ENCODE measurements at regions not wholly inside any gene's neighbourhood (a gene's known extent, or its start where the extent isn't known, plus 50 kb on each side); places are given as distances from the start of the nearest gene placed in this dataset.
"Not testable (repeated sequence)": the region's sequence is repeated elsewhere in the genome, so short reads cannot be mapped to it uniquely, and the experiment has no call there.

DNA sequence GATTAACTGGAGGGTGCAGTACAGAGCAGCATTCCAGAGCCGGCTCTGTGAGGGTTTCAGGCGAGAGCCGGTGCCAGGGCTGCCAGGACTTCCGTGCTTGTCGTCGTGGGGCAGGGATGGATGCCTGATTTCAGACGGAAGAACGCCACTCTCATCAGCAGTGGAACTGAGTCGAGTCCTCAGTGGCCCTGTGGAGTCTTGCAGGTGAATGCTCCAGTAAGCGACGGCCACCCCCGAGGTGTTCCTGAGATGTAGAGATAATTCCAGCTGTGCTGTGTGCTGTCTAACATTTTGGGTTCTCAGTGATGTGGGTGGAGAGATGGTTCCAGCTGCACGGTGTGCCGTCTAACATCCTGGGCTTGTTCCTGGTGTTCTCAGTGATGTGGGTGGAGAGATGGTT, 103.1 kb upstream of the ALKAL2 start:
- in situ Hi-C loops (cut with MboI; ENCODE audit: low sequenced_read_pairs): no loop called here
- H3K4me3 ChIP-seq: no peak overlapping the region
- DNase-seq (ENCODE audit: low spot score in 2 of 2): no peak
- no peaks in the 10 kb centered on the region for H3K36me3 ChIP-seq (replicated peaks)
- no peaks in the 10 kb centered on the region for H3K4me1 ChIP-seq
- no peaks in the 10 kb centered on the region for H3K9me3 ChIP-seq
- H3K27me3 ChIP-seq (ENCODE audit: low read depth): no peaks in the 10 kb centered on the region

DNA sequence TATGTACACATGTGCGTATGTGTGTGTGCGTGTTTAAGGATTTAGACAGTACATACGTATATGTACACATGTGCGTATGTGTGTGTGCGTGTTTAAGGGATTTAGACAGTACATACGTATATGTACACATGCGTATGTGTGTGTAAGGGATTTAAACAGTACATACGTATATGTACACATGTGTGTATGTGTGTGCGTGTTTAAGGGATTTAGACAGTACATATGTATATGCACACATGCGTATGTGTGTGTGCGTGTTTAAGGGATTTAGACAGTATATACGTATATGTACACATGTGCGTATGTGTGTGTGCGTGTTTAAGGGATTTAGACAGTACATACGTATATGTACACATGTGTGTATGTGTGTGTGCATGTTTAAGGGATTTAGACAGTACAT, 102.1 kb upstream of the ALKAL2 start:
- DNase-seq (ENCODE audit: low spot score in 2 of 2); H3K4me3 ChIP-seq; H3K9me3 ChIP-seq; H3K4me1 ChIP-seq; in situ Hi-C loops (cut with MboI; ENCODE audit: low sequenced_read_pairs); H3K36me3 ChIP-seq (replicated peaks); H3K27me3 ChIP-seq (ENCODE audit: low read depth): not testable (repeated sequence)

DNA sequence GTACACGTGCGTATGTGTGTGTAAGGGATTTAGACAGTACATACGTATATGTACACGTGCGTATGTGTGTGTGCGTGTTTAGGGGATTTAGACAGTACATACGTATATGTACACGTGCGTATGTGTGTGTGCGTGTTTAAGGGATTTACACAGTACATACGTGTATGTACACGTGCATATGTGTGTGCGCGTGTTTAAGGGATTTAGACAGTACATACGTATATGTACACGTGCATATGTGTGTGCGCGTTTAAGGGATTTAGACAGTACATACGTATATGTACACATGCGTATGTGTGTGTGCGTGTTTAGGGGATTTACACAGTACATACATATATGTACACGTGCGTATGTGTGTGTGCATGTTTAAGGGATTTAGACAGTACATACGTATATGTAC, 100.9 kb upstream of the ALKAL2 start:
- H3K9me3 ChIP-seq; H3K4me3 ChIP-seq; H3K27me3 ChIP-seq (ENCODE audit: low read depth); in situ Hi-C loops (cut with MboI; ENCODE audit: low sequenced_read_pairs); H3K36me3 ChIP-seq (replicated peaks); DNase-seq (ENCODE audit: low spot score in 2 of 2); H3K4me1 ChIP-seq: not testable (repeated sequence)

DNA sequence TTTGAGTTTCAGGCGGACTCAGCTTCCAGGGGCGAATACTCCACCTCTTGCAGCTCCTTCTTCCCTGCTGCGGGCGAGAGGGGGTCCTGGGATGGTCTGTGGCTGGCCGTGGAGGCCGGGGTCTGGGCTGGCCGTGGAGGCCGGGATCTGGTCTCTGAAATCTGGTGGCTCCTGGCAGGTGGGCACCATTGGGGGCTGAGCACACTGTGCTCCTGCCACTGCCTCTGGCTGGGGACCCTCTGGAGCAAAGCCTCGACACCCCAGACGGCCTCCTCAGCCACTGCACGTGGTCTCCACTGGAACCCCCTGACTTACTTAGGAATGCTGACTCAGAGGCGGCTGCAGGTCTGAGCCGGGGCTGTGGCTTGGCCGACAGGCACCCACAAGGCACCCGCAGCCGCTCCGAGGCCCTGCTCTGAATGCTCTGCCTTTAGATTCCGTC, 100.1 kb upstream of the ALKAL2 start:
- Histone ChIP-seq H3K27me3 (ENCODE audit: low read depth) (no peaks in the 10 kb centered on the region), H3K4me1 (no peaks in the 10 kb centered on the region), H3K36me3 (replicated peaks) (no peaks in the 10 kb centered on the region), H3K9me3 (no peaks in the 10 kb centered on the region), H3K4me3 (no peak overlapping the region)
- DNase-seq (ENCODE audit: low spot score in 2 of 2): no peak
- in situ Hi-C loops (cut with MboI; ENCODE audit: low sequenced_read_pairs): no loop called here

DNA sequence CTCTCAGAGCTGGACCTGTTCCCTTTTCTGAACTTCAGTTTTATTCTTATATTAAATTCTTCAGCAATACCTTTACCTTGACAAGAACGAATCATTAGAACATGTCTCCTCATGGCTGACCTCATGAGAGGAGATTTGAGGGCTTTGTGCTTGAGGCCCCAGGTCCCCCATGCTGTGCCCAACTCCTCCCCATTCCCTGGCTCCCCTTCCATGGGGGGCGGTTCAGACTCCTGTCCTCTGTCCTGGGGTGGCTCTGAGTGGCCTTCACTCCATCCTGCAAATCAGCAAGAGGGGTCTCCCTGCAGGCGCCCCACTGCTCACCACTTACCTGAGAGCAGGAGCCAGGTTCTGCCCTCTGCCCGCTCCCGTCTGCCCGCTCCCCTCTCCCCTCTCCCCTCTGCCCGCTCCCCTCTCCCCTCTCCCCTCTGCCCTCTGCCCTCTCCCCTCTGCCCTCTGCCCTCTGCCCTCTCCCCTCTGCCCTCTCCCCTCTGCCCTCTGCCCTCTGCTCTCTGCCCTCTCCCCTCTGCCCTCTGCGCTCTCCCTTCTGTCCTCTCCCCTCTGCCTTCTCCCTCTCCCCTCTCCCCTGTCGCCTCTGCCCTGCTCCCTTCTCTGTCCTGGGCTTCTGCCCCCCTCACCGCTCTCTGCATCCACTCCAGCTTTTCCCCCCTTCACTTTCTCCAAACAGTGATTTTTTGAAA, 98.7 kb upstream of the ALKAL2 start:
- in situ Hi-C loops (cut with MboI; ENCODE audit: low sequenced_read_pairs): no loop called here
- H3K4me3 ChIP-seq: no peak overlapping the region
- H3K4me1 ChIP-seq: no peaks in the 10 kb centered on the region
- no peaks in the 10 kb centered on the region for H3K36me3 ChIP-seq (replicated peaks)
- no peak for DNase-seq (ENCODE audit: low spot score in 2 of 2)
- no peaks in the 10 kb centered on the region for H3K27me3 ChIP-seq (ENCODE audit: low read depth)
- H3K9me3 ChIP-seq: no peaks in the 10 kb centered on the region

DNA sequence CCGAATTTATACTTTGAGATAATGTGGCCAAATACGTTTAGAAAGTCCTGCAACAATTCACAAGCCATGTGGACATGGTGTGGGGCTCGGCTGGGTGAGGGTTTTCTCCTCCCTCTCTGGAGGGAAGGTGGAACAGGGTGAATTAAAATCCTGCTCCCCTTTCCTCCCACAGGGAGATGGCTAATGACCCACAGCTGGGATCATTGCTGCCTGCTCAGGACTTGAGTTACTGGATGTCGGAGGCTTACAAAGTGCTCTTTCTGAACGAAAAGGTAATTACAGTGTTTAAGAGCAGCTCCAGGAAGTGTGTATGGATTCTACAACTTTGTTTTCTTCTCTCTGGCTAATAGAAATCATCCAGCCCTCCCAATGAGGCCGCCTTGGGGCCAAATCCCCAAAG, 97.9 kb upstream of the ALKAL2 start:
- DNase-seq (ENCODE audit: low spot score in 2 of 2): no peak
- in situ Hi-C loops (cut with MboI; ENCODE audit: low sequenced_read_pairs): no loop called here
- no peaks in the 10 kb centered on the region for H3K27me3 ChIP-seq (ENCODE audit: low read depth)
- no peaks in the 10 kb centered on the region for H3K36me3 ChIP-seq (replicated peaks)
- H3K4me3 ChIP-seq: no peak overlapping the region
- no peaks in the 10 kb centered on the region for H3K4me1 ChIP-seq
- no peaks in the 10 kb centered on the region for H3K9me3 ChIP-seq

DNA sequence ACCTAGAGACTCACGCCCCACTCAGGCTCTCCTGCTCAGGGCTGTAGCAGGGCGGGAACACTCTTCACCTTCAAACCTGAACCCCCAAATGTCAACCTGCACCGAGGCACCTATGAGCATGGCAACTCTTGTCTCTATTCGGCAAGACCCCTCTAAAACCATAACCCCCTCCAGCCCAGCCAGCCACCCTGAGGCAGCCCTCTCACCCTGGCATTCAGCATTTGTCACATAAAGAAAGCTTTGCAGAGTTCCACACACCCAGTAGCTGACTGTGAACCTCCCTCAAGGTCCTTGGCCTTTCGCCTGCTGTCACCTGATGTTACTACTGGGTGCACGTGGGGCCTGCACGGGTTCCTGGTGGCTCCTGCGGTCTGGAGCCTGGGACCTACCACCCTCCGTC, 97.2 kb upstream of the ALKAL2 start:
- Histone ChIP-seq H3K9me3 (no peaks in the 10 kb centered on the region), H3K4me3 (no peak overlapping the region), H3K4me1 (no peaks in the 10 kb centered on the region), H3K27me3 (ENCODE audit: low read depth) (no peaks in the 10 kb centered on the region), H3K36me3 (replicated peaks) (no peaks in the 10 kb centered on the region)
- in situ Hi-C loops (cut with MboI; ENCODE audit: low sequenced_read_pairs): no loop called here
- DNase-seq (ENCODE audit: low spot score in 2 of 2): no peak

DNA sequence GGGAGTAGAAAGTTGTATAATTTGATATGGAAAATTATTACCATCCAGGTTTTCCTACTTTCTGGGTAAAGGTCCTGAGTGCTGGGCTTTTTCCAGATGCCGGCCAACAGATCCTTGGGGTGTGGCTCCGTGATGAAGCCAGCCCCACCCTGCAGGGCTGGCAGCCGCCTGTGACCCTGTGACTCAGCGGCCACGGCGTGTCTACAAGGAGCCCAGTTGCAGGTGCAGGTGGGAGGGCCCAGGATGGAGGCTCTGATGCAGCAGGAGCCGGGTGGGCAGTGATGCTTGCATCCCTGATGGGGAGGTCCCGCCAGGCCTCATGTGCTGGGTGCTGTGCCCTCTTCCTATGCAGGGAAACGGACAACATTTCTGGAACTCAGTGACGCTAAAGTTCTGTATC, 96.0 kb upstream of the ALKAL2 start:
- in situ Hi-C loops (cut with MboI; ENCODE audit: low sequenced_read_pairs): no loop called here
- no peak for DNase-seq (ENCODE audit: low spot score in 2 of 2)
- no peaks in the 10 kb centered on the region for H3K36me3 ChIP-seq (replicated peaks)

DNA sequence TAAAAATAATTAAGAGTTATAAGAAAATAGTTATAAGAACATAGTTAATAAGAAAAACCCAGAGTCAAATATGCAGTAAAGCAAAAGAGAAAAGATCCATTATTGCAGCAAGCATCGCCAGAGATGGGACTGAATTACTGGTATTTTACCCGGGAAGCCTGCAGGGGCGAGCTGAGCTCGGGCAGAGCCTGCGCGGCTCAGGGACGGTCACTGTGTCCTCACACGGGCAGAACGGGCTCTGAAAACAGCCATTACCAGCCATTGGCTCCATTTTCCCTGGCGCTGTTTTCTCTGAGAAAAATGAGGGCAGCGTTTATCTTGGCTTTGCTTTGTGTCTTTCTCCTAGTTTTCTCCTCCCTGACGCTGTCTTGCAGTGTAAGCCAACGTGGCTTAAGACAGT, 95.3 kb upstream of the ALKAL2 start:
- Histone ChIP-seq H3K9me3 (no peaks in the 10 kb centered on the region), H3K4me1 (no peaks in the 10 kb centered on the region), H3K36me3 (replicated peaks) (no peaks in the 10 kb centered on the region), H3K27me3 (ENCODE audit: low read depth) (no peaks in the 10 kb centered on the region), H3K4me3 (no peak overlapping the region)
- DNase-seq (ENCODE audit: low spot score in 2 of 2): no peak
- in situ Hi-C loops (cut with MboI; ENCODE audit: low sequenced_read_pairs): no loop called here

More for the DNA sequence above, 96.0 kb upstream of the ALKAL2 start:
- no peaks in the 10 kb centered on the region for H3K27me3 ChIP-seq (ENCODE audit: low read depth)
- H3K9me3 ChIP-seq: no peaks in the 10 kb centered on the region
- H3K4me1 ChIP-seq: no peaks in the 10 kb centered on the region
- no peak overlapping the region for H3K4me3 ChIP-seq

DNA sequence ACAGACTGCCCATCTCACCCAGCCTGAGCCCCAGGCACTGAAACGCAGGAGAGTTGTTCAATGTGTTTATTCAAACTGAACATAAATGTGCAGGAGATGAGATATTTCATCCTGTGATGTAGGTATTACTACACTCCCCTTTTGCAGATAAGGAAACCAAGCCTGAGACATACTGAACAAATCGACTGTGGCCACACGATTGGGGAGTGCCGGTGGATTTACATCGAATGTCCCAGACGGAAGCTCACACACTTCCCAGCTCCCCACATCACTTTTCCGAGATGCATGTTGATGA, 94.8 kb upstream of the ALKAL2 start:
- Histone ChIP-seq H3K27me3 (ENCODE audit: low read depth) (no peaks in the 10 kb centered on the region), H3K4me3 (no peak overlapping the region)
- in situ Hi-C loops (cut with MboI; ENCODE audit: low sequenced_read_pairs): no loop called here

DNA sequence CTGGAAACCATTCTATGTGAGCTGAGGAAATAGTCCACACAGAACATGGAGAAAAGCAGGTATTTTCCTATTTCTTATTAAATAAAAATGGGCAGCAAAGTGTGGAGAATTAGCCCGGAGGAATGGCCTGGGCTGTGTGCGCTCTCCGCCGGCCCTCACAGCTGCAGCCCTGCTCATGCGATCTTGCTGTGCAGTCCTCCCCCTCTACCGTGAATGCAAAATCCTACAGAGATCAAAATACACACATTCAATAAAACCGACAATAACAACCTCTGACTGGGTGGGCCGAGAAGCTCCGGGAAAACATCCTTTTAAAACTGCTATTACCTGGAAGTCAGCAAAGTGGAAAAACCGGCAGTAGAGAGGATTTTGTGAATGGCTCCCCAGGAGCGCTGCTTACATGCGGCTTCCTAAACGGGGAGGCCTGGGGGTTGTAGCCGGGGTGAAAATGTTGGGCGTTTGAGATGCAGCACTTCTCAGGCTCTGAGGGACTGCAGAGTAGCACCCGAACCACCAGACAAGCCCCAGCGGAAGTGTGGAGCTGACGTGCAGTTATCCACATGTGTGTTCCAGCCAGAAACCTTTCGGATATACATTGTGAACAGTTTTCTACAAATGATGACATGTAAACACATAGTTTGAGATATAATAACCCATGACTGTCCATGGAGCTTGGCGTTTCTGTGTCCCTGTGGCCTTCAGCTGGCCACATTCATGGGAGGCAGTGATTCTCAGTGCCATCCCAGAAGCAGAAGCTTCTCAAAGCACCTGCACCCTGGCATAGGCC, 94.2 kb upstream of the ALKAL2 start:
- Histone ChIP-seq H3K36me3 (replicated peaks) (no peaks in the 10 kb centered on the region), H3K4me3 (no peak overlapping the region), H3K27me3 (ENCODE audit: low read depth) (no peaks in the 10 kb centered on the region), H3K4me1 (no peaks in the 10 kb centered on the region), H3K9me3 (no peaks in the 10 kb centered on the region)
- in situ Hi-C loops (cut with MboI; ENCODE audit: low sequenced_read_pairs): no loop called here
- no peak for DNase-seq (ENCODE audit: low spot score in 2 of 2)

More for the DNA sequence above, 94.8 kb upstream of the ALKAL2 start:
- Histone ChIP-seq H3K36me3 (replicated peaks) (no peaks in the 10 kb centered on the region), H3K4me1 (no peaks in the 10 kb centered on the region), H3K9me3 (no peaks in the 10 kb centered on the region)
- DNase-seq (ENCODE audit: low spot score in 2 of 2): no peak

DNA sequence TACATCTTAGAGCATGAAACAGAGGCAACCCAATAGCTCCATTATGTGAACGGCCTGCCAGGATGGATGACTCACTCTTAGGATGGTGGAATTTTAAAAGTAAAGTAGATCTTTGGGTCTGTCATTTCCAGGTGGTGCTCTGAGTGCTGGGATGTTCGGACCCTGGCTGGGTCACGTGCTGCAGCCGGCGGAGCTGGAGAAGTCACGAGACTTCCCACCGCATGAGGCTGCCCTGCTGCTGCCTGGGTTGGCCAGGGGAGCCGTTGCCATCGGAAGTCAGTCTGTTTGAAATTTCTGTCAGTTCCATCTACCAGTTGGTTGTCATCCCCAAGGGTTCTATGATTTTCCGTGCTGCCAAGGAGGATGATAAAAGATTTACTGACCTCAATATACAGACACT, 93.3 kb upstream of the ALKAL2 start:
- no peak for DNase-seq (ENCODE audit: low spot score in 2 of 2)
- Histone ChIP-seq H3K9me3 (no peaks in the 10 kb centered on the region), H3K36me3 (replicated peaks) (no peaks in the 10 kb centered on the region), H3K4me1 (no peaks in the 10 kb centered on the region), H3K27me3 (ENCODE audit: low read depth) (no peaks in the 10 kb centered on the region), H3K4me3 (no peak overlapping the region)
- in situ Hi-C loops (cut with MboI; ENCODE audit: low sequenced_read_pairs): no loop called here

DNA sequence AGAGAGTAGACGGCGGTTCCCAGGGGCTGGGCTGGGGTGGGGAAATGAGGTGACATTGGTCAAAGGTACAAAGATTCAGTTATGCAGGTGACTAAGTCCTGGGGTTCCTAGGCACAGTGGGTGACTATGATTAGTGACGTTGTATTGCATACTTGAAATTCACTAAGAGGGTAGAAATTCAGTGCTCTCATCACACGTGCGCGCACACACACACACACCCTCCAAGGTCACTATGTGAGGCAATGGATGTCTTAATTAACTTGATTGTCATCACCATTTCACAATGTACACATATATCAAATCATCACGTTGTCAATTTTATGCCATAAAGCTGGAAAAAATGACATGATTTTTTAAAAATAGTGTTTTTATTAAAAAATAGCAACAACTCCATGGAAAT, 92.9 kb upstream of the ALKAL2 start:
- Histone ChIP-seq H3K4me3 (no peak overlapping the region), H3K9me3 (no peaks in the 10 kb centered on the region), H3K27me3 (ENCODE audit: low read depth) (no peaks in the 10 kb centered on the region), H3K36me3 (replicated peaks) (no peaks in the 10 kb centered on the region), H3K4me1 (no peaks in the 10 kb centered on the region)
- DNase-seq (ENCODE audit: low spot score in 2 of 2): no peak
- in situ Hi-C loops (cut with MboI; ENCODE audit: low sequenced_read_pairs): no loop called here

DNA sequence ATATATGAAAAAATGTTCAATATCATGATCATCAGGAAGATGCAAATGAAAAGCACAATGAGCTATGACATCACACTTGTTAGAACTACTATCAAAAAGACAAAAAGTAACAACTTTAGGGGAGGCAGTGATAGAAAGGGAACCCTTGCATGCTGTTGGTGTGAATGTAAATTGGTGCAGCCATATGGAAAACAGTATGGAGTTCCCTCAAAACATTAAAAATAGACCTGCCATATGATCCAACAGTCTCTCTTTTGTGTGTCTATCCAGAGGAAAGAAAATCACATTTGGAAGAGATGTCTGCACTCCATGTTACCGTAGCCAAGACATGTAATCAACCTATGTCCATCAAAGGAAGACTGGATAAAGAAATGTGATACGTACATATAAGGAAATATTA, 92.3 kb upstream of the ALKAL2 start:
- no peaks in the 10 kb centered on the region for H3K27me3 ChIP-seq (ENCODE audit: low read depth)
- no peaks in the 10 kb centered on the region for H3K9me3 ChIP-seq
- in situ Hi-C loops (cut with MboI; ENCODE audit: low sequenced_read_pairs): no loop called here
- DNase-seq (ENCODE audit: low spot score in 2 of 2): no peak
- H3K4me1 ChIP-seq: no peaks in the 10 kb centered on the region
- no peaks in the 10 kb centered on the region for H3K36me3 ChIP-seq (replicated peaks)
- H3K4me3 ChIP-seq: no peak overlapping the region

DNA sequence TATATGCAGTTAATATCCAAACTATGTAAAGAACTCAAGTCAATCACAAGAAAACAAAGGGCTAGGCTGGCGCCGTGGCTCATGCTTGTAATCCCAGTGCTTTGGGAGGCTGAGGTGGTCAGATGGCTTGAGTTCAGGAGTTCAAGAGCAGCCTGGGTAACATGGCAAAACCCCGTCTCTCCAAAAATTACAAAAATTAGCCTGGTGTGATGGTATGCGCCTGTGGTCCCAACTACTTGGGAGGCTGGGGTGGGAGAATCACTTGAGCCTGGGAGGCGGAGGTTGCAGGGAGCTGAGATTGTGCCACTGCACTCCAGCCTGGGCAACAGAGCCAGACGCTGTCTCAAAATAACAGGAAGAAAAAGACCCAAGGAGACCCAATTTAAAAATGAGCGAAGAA, 91.9 kb upstream of the ALKAL2 start:
- in situ Hi-C loops (cut with MboI; ENCODE audit: low sequenced_read_pairs): no loop called here
- H3K27me3 ChIP-seq (ENCODE audit: low read depth): no peaks in the 10 kb centered on the region
- no peaks in the 10 kb centered on the region for H3K4me1 ChIP-seq
- DNase-seq (ENCODE audit: low spot score in 2 of 2): no peak
- H3K36me3 ChIP-seq (replicated peaks): no peaks in the 10 kb centered on the region
- H3K4me3 ChIP-seq: no peak overlapping the region
- no peaks in the 10 kb centered on the region for H3K9me3 ChIP-seq
